Hepatic stellate cell (primary cell): ENCODE measurements at regions not wholly inside any gene's neighbourhood (a gene's known extent, or its start where the extent isn't known, plus 50 kb on each side); places are given as distances from the start of the nearest gene placed in this dataset.

ENCODE experiments used
- DNase-seq: peaks from one replicate; pipeline ENCODE4 v3.0.0; 2011; ENCODE audit warnings: low spot score

- no peak for DNase-seq
Measured at GRCh38 chr7:52030722-52031121, 714.1 kb upstream of the COBL start.

GRCh38 chr7:52026140-52026539 is 709.5 kb upstream of the COBL start:
- DNase-seq = no peak

DNA sequence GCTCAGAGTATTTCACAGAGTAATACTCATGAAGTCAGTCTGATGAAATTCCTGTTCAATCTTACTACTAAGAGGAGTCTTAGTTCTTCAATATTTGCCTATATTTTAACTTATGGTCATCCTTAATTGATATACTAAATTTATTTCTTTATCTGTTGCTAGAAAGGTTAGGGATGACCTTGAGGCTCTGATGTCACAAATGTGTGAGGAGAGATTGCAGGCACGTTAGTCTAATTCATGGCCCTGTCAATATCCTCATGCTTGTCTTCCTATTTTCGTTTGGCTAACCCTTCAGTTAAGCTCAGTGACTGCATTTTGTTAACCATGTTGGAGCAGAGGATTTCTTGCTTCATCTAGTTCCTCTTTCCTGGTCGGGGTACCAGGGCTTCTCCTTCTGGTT is 704.7 kb upstream of the COBL start:
- no peak for DNase-seq

- no peak for DNase-seq
Measured at GRCh38 chr7:52018680-52019054, 702.1 kb upstream of the COBL start.

DNA sequence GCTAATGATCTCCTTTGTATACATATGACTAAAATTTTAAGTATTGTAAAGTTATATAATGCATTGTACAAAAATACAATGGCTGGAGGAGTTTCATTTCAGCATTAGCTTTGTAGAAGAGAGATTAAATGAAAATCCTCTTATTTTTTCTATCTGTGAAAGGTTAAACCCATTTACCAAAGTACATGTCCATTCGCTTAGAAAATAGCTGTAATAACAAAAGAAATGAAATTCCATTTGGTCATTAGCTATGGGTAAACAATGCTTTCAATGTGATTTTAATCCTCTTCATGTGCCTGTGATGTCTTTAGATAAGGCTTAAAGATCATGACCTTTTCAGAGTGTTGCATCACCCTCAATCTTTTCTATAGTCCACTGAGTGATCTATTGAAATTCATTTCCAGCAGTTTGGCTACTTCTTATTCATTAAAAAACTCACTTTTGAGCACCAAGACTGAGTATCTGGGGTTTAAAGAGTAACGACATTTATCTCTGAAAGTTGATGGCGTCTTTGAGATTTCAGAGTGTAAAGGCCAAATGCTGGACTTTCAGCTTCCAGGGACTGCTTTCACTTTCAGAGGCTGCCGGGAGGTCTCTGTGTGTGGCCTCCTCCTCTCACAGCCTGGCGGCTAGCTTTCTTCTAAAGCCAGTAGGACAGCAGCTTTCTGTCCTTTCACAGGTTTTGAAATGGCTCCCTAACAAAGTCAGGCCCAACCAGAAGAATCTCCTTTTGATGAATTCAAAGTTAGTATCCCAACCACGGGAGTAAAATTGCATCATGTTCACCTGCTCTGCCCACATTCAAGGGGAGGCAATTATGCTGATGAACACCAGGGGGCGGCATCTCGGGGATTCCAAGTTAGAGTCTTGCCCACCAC is 701.4 kb upstream of the COBL start:
- no peak for DNase-seq

GRCh38 chr7:52009181-52009580 is 692.6 kb upstream of the COBL start:
- no peak for DNase-seq

DNA sequence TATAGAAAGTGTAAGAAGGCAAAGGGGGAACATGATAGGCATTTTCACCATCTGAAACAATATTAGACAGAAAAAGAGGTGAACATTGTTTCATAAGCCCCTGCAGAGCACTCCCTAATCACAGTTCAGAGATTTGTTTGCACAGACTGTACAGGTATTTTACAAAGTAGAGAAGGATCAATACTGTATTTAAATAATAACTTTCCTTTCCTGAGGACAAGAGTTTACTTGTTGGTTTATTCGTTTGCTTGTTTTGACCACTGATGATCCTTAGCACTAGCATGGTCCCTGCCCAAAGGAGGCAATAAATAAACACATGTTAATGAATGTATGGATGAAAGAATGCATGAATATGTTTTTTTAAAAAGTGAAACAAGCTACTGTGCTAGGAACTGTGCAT is 690.1 kb upstream of the COBL start:
- DNase-seq = no peak

DNA sequence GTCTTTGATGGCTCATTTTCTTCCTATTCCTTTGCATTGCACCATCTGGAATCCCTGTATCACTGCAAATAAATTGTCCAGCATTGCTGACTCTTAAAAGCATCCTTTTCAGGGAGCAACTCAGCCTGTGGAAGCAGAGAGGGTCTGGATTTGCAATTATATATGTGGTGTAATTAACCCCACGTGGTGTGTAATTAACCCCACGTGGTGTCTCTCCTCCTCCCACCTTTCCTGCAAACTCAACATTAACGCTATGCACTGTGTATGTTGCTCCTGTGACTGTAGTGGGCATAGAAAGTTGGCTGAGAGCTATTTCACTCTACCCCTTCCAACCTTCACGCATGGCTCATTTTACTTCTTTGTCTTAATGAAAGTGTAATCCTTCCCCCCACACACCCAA is 689.0 kb upstream of the COBL start:
- no peak for DNase-seq

- DNase-seq = no peak
Measured at GRCh38 chr7:51995596-51996179, 679.1 kb upstream of the COBL start.

DNA sequence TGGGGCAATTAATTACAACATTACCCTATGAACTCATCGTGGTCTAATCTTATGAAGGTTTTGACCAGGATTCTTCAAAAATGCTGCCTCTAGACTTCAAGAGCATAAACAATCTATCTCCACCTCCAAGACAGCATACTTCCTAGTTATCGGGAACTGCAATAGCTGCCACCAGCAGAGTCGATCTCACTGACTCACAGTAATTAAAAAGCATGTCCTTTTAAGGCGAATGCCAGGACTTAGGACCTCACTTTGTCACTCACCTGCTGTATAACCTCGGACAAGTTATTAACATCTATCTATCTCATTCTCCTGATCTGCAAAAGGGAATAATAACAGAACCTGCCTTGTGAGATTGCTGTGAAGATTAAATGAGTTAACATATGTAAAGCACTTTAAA is 666.0 kb upstream of the COBL start:
- DNase-seq = no peak

GRCh38 chr7:51980812-51981211 is 664.2 kb upstream of the COBL start:
- no peak for DNase-seq

- no peak for DNase-seq
Measured at GRCh38 chr7:51980313-51980712, 663.7 kb upstream of the COBL start.

DNA sequence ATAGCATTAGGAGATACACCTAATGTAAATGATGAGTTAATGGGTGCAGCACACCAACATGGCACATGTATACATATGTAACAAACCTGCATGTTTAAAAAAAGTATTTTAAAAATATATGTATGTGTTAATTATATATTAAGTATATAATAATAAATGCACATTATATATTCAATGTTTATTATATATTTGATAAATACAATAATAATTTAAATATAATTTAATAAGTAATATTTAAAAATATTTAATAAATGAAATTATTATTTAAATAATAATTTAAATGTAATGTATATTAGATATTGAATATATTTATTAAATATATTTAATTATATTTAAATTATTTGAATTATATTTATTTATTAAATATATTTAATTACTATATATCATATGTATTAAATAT is 661.3 kb upstream of the COBL start:
- DNase-seq = no peak

DNA sequence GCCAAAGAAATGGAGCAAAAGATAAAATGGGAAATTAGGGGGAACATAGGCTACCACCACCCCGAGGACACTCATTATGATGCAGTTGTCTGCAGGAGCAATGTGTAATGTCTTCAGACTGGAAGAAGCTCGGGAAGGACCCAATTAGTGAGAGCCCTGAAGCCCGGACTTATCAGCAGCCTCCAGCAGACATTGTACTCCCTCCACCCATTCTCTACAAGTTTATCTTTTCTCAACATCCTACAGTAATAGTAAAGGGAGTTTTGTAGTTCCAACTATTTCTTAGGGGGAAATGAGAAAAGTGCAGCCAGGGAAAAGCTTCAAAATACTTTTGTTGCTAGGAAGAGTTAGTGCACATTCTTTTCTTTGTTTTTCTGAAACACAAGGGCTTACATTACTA is 657.3 kb upstream of the COBL start:
- no peak for DNase-seq

DNA sequence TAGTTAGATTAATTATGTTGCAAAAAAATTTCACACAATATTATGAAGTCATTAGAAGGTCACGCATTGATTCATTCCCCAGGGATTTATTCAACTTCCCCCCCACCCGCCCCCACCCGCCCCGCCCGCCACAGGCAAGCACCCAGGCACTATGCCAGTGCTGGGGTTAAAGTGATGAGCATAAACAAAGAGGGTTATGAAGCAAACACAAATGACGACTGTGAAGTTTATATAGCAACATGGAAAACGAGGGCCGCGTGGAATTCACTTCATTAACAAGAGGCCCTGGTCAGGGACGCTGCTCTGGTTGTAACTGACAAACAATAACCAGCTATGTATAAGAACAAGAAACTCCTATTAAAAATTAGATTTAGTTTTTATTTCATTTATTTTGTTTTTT is 656.5 kb upstream of the COBL start:
- no peak for DNase-seq

GRCh38 chr7:51970961-51971665 is 654.5 kb upstream of the COBL start:
- no peak for DNase-seq

- DNase-seq = no peak
Measured at GRCh38 chr7:51968461-51968860, 651.9 kb upstream of the COBL start.

DNA sequence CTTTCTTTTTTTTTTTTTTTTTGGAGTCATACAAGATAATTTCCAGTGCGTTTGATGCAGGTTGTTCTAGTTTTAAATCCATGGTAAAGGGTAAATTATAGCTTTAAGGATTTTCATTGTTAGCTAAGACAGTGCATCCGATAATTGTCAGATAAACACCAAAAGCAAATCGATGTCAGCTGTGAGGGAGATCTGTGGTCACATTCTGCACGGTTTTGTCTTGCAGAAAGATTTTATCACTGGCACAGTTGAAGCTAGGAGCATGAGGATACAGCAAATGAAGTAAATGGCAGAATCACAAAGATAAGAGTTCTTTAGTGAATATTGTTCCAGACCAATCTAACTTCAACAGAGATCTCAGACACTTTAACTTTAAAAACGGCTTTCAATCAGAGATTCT is 648.8 kb upstream of the COBL start:
- DNase-seq = no peak

DNA sequence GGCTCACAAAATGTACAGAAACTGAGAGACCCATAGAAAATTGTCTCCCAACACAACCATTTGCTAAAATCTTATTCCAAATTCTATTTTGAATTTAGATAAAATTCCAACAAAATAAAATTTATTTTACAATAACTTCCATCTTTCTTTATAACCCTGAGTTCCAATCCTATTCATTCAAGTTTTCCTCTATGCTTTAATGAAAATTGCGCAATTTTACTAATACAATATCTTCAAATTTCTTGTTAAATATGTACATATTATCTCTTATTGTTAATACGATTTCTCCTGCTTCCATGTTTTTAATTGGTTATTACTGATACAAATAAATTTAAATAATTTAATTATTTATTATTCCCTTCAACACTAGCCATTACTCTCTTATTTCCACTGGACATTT is 645.2 kb upstream of the COBL start:
- no peak for DNase-seq

DNA sequence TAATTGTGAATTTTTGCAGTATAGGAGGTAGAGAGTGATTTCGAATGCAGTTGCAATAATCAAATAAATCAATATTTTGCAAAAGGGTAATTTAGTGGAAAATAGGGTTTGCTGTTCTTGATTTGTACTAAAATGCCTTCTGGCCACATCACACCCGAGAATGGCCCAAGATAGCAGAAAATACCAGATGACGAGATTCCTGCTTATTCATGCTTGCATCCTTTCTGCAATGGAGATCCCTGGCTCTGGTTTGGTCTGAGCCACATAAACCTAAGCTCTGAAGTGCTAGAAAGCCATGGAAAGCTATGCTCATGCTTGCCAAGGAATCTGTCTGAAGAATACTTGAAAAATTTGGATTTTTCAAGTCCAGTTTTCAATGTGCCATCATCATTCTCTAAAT is 634.2 kb upstream of the COBL start:
- DNase-seq = no peak

GRCh38 chr7:51949726-51950644 is 633.4 kb upstream of the COBL start:
- DNase-seq = no peak

- DNase-seq = no peak
Measured at GRCh38 chr7:51930834-51931233, 614.2 kb upstream of the COBL start.
